ENCODE measurements at regions not wholly inside any gene's neighbourhood (a gene's known extent, or its start where the extent isn't known, plus 50 kb on each side); places are given as distances from the start of the nearest gene placed in this dataset.

GRCh38 chr15:35783203-35783602 is 237.2 kb upstream of the DPH6 start:
- ChIA-PET CTCF (no interaction called here), POLR2A (no interaction called here)
- no peak overlapping the region for H3K4me3 ChIP-seq (ENCODE audit: low read depth, low read length)
- TF ChIP-seq, protein P1, sequence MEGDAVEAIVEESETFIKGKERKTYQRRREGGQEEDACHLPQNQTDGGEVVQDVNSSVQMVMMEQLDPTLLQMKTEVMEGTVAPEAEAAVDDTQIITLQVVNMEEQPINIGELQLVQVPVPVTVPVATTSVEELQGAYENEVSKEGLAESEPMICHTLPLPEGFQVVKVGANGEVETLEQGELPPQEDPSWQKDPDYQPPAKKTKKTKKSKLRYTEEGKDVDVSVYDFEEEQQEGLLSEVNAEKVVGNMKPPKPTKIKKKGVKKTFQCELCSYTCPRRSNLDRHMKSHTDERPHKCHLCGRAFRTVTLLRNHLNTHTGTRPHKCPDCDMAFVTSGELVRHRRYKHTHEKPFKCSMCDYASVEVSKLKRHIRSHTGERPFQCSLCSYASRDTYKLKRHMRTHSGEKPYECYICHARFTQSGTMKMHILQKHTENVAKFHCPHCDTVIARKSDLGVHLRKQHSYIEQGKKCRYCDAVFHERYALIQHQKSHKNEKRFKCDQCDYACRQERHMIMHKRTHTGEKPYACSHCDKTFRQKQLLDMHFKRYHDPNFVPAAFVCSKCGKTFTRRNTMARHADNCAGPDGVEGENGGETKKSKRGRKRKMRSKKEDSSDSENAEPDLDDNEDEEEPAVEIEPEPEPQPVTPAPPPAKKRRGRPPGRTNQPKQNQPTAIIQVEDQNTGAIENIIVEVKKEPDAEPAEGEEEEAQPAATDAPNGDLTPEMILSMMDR (IDR thresholded peaks at IDR 0.05; ENCODE audit: insufficient read depth, low read length, missing control alignments): no peak
- no peak for DNase-seq (ENCODE audit: low read depth, low spot score)

GRCh38 chr15:35784745-35785144 is 238.8 kb upstream of the DPH6 start:
- CTCF ChIA-PET: no interaction called here

DNA sequence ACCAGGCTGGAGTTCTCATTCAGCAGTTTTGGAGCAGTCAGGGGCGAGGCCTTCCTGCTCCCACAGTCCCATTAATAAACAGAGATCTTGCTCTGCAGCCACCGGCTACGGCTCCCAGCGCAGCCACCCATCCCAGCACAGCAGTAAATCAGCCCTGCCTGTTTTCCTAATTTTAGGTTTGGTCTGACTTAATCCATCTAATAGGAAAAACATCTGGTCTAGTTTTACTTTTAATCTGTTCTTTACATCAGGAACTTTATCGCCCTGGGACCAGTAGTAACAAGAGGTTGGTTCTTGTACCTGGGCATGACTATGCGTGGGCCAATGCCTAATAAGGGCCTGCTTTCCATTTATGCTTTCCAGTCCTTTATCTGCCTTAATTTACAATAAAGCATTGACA is 264.0 kb upstream of the DPH6 start:
- ChIA-PET CTCF (no interaction called here), POLR2A (no interaction called here)
- TF ChIP-seq, protein P1 (IDR thresholded peaks at IDR 0.05; ENCODE audit: insufficient read depth, low read length, missing control alignments): no peak
- H3K4me3 ChIP-seq (ENCODE audit: low read depth, low read length): no peak overlapping the region
- no peak for DNase-seq (ENCODE audit: low read depth, low spot score)

More at GRCh38 chr15:35784745-35785144, 238.8 kb upstream of the DPH6 start:
- DNase-seq (ENCODE audit: low read depth, low spot score): no peak
- POLR2A ChIA-PET: no interaction called here
- H3K4me3 ChIP-seq (ENCODE audit: low read depth, low read length): no peak overlapping the region
- TF ChIP-seq, protein P1 (IDR thresholded peaks at IDR 0.05; ENCODE audit: insufficient read depth, low read length, missing control alignments): no peak

DNA sequence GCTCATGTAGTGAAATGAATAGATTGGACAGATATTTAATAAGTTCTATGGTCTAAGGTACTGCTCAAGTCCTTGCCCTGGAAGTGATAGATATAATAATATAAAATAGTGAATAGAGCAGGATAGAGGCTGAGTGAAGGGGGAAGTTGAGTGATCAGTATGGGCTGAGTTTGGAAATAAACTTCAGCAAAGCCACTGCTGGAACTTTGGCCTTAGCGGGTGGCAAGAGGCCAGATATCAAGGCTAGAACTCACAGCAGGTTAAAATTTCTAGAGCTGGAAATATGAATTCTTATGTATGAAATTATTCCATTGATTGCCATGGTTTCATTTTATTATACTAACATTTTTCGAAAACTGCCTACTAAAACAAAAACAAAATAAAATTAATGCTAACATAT is 267.6 kb upstream of the DPH6 start:
- TF ChIP-seq, protein P1 (IDR thresholded peaks at IDR 0.05; ENCODE audit: insufficient read depth, low read length, missing control alignments): no peak
- no peak overlapping the region for H3K4me3 ChIP-seq (ENCODE audit: low read depth, low read length)
- ChIA-PET POLR2A (no interaction called here), CTCF (interaction anchor here (1.4 kb wide), 1 partner anchor 29 kb away, joined by 4 read pairs; no protein-coding TSS in a partner anchor)
- DNase-seq (ENCODE audit: low read depth, low spot score): no peak

GRCh38 chr15:35818846-35819245 is 272.9 kb upstream of the DPH6 start:
- TF ChIP-seq, protein P1 (IDR thresholded peaks at IDR 0.05; ENCODE audit: insufficient read depth, low read length, missing control alignments): no peak

DNA sequence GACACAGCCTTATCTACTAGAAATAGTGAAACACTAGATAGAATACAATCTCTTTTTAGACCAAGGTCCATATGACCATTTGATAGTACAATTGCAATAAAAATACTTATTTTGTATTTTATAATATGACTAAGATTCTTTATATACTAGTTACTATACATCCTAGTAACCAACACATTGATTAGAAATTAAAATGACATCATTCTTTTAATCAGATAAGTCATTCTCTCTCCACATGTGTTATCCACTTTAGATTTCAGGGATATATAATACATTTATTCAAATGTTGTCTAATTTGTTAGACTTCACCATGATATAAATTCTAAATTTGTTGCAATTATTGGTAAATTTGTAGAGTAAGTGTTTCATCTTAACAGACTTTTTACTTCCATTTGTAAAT is 276.2 kb upstream of the DPH6 start:
- ChIA-PET CTCF (no interaction called here), POLR2A (no interaction called here)
- DNase-seq (ENCODE audit: low read depth, low spot score): no peak
- H3K4me3 ChIP-seq (ENCODE audit: low read depth, low read length): no peak overlapping the region
- TF ChIP-seq, protein P1 (IDR thresholded peaks at IDR 0.05; ENCODE audit: insufficient read depth, low read length, missing control alignments): no peak

More at GRCh38 chr15:35818846-35819245, 272.9 kb upstream of the DPH6 start:
- no peak for DNase-seq (ENCODE audit: low read depth, low spot score)
- H3K4me3 ChIP-seq (ENCODE audit: low read depth, low read length): no peak overlapping the region
- CTCF ChIA-PET: no interaction called here
- POLR2A ChIA-PET: no interaction called here

Data from AG04449 (cell line).